ENCODE measurements at regions not wholly inside any gene's neighbourhood (a gene's known extent, or its start where the extent isn't known, plus 50 kb on each side); places are given as distances from the start of the nearest gene placed in this dataset.

GRCh38 chr6:145332011-145332410, 403.3 kb downstream of the EPM2A start:
- TF ChIP-seq, protein P1, sequence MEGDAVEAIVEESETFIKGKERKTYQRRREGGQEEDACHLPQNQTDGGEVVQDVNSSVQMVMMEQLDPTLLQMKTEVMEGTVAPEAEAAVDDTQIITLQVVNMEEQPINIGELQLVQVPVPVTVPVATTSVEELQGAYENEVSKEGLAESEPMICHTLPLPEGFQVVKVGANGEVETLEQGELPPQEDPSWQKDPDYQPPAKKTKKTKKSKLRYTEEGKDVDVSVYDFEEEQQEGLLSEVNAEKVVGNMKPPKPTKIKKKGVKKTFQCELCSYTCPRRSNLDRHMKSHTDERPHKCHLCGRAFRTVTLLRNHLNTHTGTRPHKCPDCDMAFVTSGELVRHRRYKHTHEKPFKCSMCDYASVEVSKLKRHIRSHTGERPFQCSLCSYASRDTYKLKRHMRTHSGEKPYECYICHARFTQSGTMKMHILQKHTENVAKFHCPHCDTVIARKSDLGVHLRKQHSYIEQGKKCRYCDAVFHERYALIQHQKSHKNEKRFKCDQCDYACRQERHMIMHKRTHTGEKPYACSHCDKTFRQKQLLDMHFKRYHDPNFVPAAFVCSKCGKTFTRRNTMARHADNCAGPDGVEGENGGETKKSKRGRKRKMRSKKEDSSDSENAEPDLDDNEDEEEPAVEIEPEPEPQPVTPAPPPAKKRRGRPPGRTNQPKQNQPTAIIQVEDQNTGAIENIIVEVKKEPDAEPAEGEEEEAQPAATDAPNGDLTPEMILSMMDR (IDR thresholded peaks at IDR 0.05; ENCODE audit: borderline replicate concordance, insufficient read depth, low read depth, low read length): no peak
- no peak overlapping the region for H3K4me3 ChIP-seq (ENCODE audit: low read depth, low read length)

GRCh38 chr6:145336119-145336518, 399.2 kb downstream of the EPM2A start:
- TF ChIP-seq, protein P1 (IDR thresholded peaks at IDR 0.05; ENCODE audit: borderline replicate concordance, insufficient read depth, low read depth, low read length): no peak
- no peak overlapping the region for H3K4me3 ChIP-seq (ENCODE audit: low read depth, low read length)

- TF ChIP-seq, protein P1 (IDR thresholded peaks at IDR 0.05; ENCODE audit: borderline replicate concordance, insufficient read depth, low read depth, low read length): no peak
Observed at GRCh38 chr6:145339089-145339488, 396.2 kb downstream of the EPM2A start.

DNA sequence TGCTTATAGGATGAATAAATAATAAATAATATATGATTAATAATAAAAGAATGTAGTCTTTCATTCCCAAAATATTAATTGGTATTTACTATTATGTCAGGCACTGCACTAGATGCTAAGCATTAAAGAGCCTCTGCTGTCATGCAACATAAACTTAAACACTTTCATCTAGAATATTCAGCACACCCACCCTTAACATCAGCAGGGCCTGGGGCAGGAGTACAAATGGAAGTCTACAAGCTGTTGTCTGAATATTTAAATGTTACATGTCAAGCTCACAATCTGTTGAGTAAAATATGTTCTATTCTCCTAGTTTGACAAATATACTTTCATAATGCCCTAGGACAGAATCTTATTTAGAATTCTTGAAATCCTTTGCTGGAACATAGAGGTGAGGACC, 395.1 kb downstream of the EPM2A start:
- TF ChIP-seq, protein P1 (IDR thresholded peaks at IDR 0.05; ENCODE audit: borderline replicate concordance, insufficient read depth, low read depth, low read length): no peak
- H3K4me3 ChIP-seq (ENCODE audit: low read depth, low read length): no peak overlapping the region

More at GRCh38 chr6:145339089-145339488, 396.2 kb downstream of the EPM2A start:
- H3K4me3 ChIP-seq (ENCODE audit: low read depth, low read length): no peak overlapping the region

DNA sequence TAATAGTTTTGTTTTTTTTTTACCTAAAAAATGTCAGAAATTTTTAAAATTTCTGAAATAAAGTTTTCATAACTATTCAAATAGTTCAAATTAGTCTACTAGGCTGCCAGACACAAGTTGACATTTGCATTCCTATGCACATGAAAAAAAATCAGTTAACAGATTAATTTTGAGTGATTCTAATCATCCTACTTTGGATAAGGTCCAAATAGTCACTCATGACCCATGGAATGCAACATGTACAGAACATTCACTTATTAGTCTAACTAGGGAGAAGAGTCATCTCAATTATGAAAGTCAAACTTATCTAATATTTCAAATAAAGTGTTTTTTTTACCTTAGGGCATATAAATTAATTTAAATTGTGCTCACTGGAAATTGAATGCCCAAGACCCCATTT, 390.2 kb downstream of the EPM2A start:
- TF ChIP-seq, protein P1 (IDR thresholded peaks at IDR 0.05; ENCODE audit: borderline replicate concordance, insufficient read depth, low read depth, low read length): no peak
- no peak overlapping the region for H3K4me3 ChIP-seq (ENCODE audit: low read depth, low read length)

GRCh38 chr6:145347216-145347615, 388.1 kb downstream of the EPM2A start:
- TF ChIP-seq, protein P1 (IDR thresholded peaks at IDR 0.05; ENCODE audit: borderline replicate concordance, insufficient read depth, low read depth, low read length): no peak
- H3K4me3 ChIP-seq (ENCODE audit: low read depth, low read length): no peak overlapping the region

GRCh38 chr6:145349950-145350510, 385.3 kb downstream of the EPM2A start:
- H3K4me3 ChIP-seq (ENCODE audit: low read depth, low read length): no peak overlapping the region
- TF ChIP-seq, protein P1 (IDR thresholded peaks at IDR 0.05; ENCODE audit: borderline replicate concordance, insufficient read depth, low read depth, low read length): no peak
